ENCODE measurements at regions not wholly inside any gene's neighbourhood (a gene's known extent, or its start where the extent isn't known, plus 50 kb on each side); places are given as distances from the start of the nearest gene placed in this dataset.

GRCh38 chr3:70829092-70829491 lies 516.7 kb upstream of the MDFIC2 start:
- Mint-ChIP-seq H3K36me3 (no peaks in the 10 kb centered on the region), H3K27me3 (no peaks in the 10 kb centered on the region), H3K9me3 (no peaks in the 10 kb centered on the region), H3K4me1 (ENCODE audit: unreplicated experiment) (peaks cover 6% of the 10 kb centered on the region), H3K4me3 (no peak overlapping the region), H3K27ac (no peak overlapping the region)
- TF ChIP-seq, protein P1, sequence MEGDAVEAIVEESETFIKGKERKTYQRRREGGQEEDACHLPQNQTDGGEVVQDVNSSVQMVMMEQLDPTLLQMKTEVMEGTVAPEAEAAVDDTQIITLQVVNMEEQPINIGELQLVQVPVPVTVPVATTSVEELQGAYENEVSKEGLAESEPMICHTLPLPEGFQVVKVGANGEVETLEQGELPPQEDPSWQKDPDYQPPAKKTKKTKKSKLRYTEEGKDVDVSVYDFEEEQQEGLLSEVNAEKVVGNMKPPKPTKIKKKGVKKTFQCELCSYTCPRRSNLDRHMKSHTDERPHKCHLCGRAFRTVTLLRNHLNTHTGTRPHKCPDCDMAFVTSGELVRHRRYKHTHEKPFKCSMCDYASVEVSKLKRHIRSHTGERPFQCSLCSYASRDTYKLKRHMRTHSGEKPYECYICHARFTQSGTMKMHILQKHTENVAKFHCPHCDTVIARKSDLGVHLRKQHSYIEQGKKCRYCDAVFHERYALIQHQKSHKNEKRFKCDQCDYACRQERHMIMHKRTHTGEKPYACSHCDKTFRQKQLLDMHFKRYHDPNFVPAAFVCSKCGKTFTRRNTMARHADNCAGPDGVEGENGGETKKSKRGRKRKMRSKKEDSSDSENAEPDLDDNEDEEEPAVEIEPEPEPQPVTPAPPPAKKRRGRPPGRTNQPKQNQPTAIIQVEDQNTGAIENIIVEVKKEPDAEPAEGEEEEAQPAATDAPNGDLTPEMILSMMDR (conservative IDR thresholded peaks at IDR 0.05), result no peak
- DNase-seq (ENCODE audit: extremely low spot score, unreplicated experiment), result no peak

- no peak for DNase-seq (ENCODE audit: extremely low spot score, unreplicated experiment)
- Mint-ChIP-seq H3K36me3 (no peaks in the 10 kb centered on the region), H3K4me1 (ENCODE audit: unreplicated experiment) (peaks cover 17% of the 10 kb centered on the region), H3K9me3 (no peaks in the 10 kb centered on the region), H3K4me3 (no peak overlapping the region), H3K27me3 (no peaks in the 10 kb centered on the region), H3K27ac (no peak overlapping the region)
- TF ChIP-seq, protein P1 (conservative IDR thresholded peaks at IDR 0.05), result no peak
These were observed 512.3 kb upstream of the MDFIC2 start for GRCh38 chr3:70824773-70825172.

DNA sequence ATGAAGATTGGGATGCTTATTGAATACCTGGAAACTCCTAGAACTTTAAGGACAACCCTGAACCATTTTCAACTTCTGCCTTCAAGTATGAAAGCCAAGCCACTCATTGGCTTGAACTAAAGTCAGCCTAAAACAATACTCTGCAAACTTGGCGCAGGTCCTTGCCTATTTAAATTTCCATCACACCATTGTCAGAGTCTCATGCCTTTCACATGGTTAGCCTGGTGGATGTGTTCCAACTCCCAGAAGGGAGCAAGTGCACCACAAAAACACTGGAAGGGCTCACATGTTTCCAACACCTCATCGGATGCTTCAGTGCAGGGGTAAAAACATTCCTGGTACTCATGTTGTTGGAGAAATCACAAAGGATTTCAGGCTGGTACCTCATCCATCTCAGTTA lies 511.6 kb upstream of the MDFIC2 start:
- Mint-ChIP-seq H3K27ac (no peak overlapping the region), H3K4me1 (ENCODE audit: unreplicated experiment) (peaks cover 17% of the 10 kb centered on the region), H3K9me3 (no peaks in the 10 kb centered on the region), H3K36me3 (no peaks in the 10 kb centered on the region), H3K4me3 (no peak overlapping the region), H3K27me3 (no peaks in the 10 kb centered on the region)
- no peak for DNase-seq (ENCODE audit: extremely low spot score, unreplicated experiment)
- TF ChIP-seq, protein P1 (conservative IDR thresholded peaks at IDR 0.05), result no peak

DNA sequence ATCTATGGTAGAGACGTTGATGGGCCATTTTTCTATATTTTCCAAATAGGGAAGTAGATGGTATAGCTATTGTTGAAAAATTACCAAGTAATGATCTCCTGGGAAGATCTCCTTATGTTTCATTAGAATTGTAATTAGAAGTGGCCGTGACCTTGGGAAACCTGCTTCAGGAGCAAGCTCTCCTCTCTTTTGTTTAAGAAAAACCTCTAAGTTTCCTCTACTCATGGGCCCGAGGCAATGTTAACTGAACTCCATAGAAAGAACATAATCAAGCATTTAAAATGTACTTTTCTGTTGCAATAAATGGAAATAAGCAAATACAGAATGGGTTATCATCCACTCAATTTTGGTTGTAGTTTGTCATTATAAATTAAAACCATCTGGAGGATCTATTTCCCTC lies 511.2 kb upstream of the MDFIC2 start:
- no peaks in the 10 kb centered on the region for H3K9me3 Mint-ChIP-seq
- H3K27ac Mint-ChIP-seq, result no peak overlapping the region
- no peak overlapping the region for H3K4me3 Mint-ChIP-seq
- no peaks in the 10 kb centered on the region for H3K27me3 Mint-ChIP-seq
- no peaks in the 10 kb centered on the region for H3K36me3 Mint-ChIP-seq
- TF ChIP-seq, protein P1 (conservative IDR thresholded peaks at IDR 0.05), result no peak
- no peak for DNase-seq (ENCODE audit: extremely low spot score, unreplicated experiment)
- peaks cover 17% of the 10 kb centered on the region for H3K4me1 Mint-ChIP-seq (ENCODE audit: unreplicated experiment)

DNA sequence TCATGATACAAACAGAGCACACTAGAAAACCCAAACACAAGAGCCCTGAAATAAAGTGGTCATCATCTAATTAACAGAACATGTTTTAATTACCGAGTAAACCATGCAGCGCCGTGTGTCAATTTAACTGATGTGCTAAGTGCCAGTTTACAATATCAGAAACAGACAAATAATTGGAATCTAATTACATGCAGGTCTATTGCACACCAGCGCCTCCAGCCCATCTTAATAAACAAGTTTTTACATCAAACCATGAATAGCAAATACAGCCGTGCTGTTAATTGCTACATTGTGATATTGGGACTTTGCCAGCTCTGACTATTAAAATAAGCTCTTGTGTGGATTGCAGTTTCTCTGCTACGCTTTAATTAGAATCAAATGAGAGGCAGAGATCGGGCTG lies 510.2 kb upstream of the MDFIC2 start:
- no peaks in the 10 kb centered on the region for H3K36me3 Mint-ChIP-seq
- TF ChIP-seq, protein P1 (conservative IDR thresholded peaks at IDR 0.05), result no peak
- H3K27ac Mint-ChIP-seq, result no peak overlapping the region
- no peaks in the 10 kb centered on the region for H3K9me3 Mint-ChIP-seq
- no peak overlapping the region for H3K4me3 Mint-ChIP-seq
- H3K4me1 Mint-ChIP-seq (ENCODE audit: unreplicated experiment), result peaks cover 17% of the 10 kb centered on the region
- DNase-seq (ENCODE audit: extremely low spot score, unreplicated experiment), result no peak
- H3K27me3 Mint-ChIP-seq, result no peaks in the 10 kb centered on the region

- TF ChIP-seq, protein P1 (conservative IDR thresholded peaks at IDR 0.05), result no peak
- Mint-ChIP-seq H3K27ac (no peak overlapping the region), H3K4me3 (no peak overlapping the region), H3K4me1 (ENCODE audit: unreplicated experiment) (peaks cover 17% of the 10 kb centered on the region), H3K27me3 (no peaks in the 10 kb centered on the region), H3K9me3 (no peaks in the 10 kb centered on the region), H3K36me3 (no peaks in the 10 kb centered on the region)
- DNase-seq (ENCODE audit: extremely low spot score, unreplicated experiment), result no peak
These were observed 509.2 kb upstream of the MDFIC2 start for GRCh38 chr3:70821602-70822001.
